Brain microvascular endothelial cell (primary cell): ENCODE measurements at regions not wholly inside any gene's neighbourhood (a gene's known extent, or its start where the extent isn't known, plus 50 kb on each side); places are given as distances from the start of the nearest gene placed in this dataset.

Experiments used
- DNase-seq: peaks from one replicate; pipeline ENCODE4 v3.0.0-alpha.2; 2020
- H3K27ac ChIP-seq: fragments of 250-450 bp; sonication (Bioruptor Pico); 2 replicates; pipeline ENCODE4 v1.5.1; 2020; ENCODE audit warnings: mild to moderate bottlenecking, moderate library complexity
- H3K27me3 ChIP-seq: fragments of 250-450 bp; sonication (Bioruptor Pico); replicated peaks from 2 replicates; pipeline ENCODE4 v1.5.1; 2020; ENCODE audit warnings: mild to moderate bottlenecking
- H3K36me3 ChIP-seq: fragments of 250-450 bp; sonication (Bioruptor Pico); replicated peaks from 2 replicates; pipeline ENCODE4 v1.5.1; 2020; ENCODE audit warnings: mild to moderate bottlenecking
- H3K4me3 ChIP-seq: 2 replicates; pipeline ENCODE4 v1.5.1; 2011; ENCODE audit warnings: low read depth, mild to moderate bottlenecking, control low read depth, low read length, moderate library complexity
- CTCF ChIP-seq: IDR thresholded peaks from 2 replicates; pipeline ENCODE4 v1.5.1; 2011; ENCODE audit warnings: low read depth, mild to moderate bottlenecking, moderate library complexity, low read length, control low read depth, inconsistent platforms; ENCODE audit errors: missing control alignments
- in situ Hi-C: cut with HindIII; loops from 2 replicates; pipeline ENCODE4 v1.10.0; 2017; ENCODE audit warnings: low sequenced_read_pairs, low pct_ligation_motif_present

DNA sequence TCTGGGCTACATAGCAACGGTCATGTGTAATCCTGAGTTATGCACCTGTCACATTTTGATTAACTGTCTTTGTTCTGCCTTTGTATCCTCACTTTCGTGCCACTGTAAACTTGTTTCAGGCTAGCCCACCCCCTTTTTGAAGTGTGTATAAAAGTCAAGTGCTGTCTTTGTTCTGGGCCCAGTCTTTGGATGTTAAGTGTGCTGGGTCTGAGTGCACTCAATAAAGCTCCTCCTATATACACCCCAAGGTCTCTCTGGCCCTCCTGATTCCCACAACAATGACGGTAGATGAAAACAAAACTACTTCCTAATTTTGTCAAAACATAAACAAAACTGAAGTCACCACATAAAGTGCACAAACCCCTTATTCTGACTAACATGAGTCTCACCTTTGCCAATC, 633.4 kb downstream of the DSC3 start:
- Histone ChIP-seq H3K36me3 (no peaks in the 10 kb centered on the region), H3K4me3 (no peak overlapping the region), H3K27me3 (no peaks in the 10 kb centered on the region), H3K27ac (no peak overlapping the region)
- no peak for DNase-seq
- TF ChIP-seq CTCF, result no peak
- in situ Hi-C loops, result no loop called here

- in situ Hi-C loops, result no loop called here
- no peak for DNase-seq
- no peak overlapping the region for H3K4me3 ChIP-seq
These were observed 635.8 kb downstream of the DSC3 start for GRCh38 chr18:30406728-30407127.

GRCh38 chr18:30405038-30405437, 637.5 kb downstream of the DSC3 start:
- Histone ChIP-seq H3K27ac (no peak overlapping the region), H3K4me3 (no peak overlapping the region), H3K27me3 (no peaks in the 10 kb centered on the region), H3K36me3 (no peaks in the 10 kb centered on the region)
- in situ Hi-C loops, result no loop called here
- no peak for DNase-seq
- TF ChIP-seq CTCF, result no peak

More at GRCh38 chr18:30406728-30407127, 635.8 kb downstream of the DSC3 start:
- TF ChIP-seq CTCF, result no peak
- H3K27me3 ChIP-seq, result no peaks in the 10 kb centered on the region
- H3K27ac ChIP-seq, result no peak overlapping the region
- no peaks in the 10 kb centered on the region for H3K36me3 ChIP-seq

- Histone ChIP-seq H3K27ac (no peak overlapping the region), H3K36me3 (no peaks in the 10 kb centered on the region), H3K4me3 (no peak overlapping the region), H3K27me3 (no peaks in the 10 kb centered on the region)
- no peak for TF ChIP-seq CTCF
- DNase-seq, result no peak
- in situ Hi-C loops, result no loop called here
These were observed 638.1 kb downstream of the DSC3 start for GRCh38 chr18:30404422-30404821.

- TF ChIP-seq CTCF, result no peak
- Histone ChIP-seq H3K4me3 (no peak overlapping the region), H3K27me3 (no peaks in the 10 kb centered on the region), H3K36me3 (no peaks in the 10 kb centered on the region), H3K27ac (no peak overlapping the region)
- no peak for DNase-seq
- in situ Hi-C loops, result no loop called here
These were observed 639.3 kb downstream of the DSC3 start for GRCh38 chr18:30403278-30403677.

DNA sequence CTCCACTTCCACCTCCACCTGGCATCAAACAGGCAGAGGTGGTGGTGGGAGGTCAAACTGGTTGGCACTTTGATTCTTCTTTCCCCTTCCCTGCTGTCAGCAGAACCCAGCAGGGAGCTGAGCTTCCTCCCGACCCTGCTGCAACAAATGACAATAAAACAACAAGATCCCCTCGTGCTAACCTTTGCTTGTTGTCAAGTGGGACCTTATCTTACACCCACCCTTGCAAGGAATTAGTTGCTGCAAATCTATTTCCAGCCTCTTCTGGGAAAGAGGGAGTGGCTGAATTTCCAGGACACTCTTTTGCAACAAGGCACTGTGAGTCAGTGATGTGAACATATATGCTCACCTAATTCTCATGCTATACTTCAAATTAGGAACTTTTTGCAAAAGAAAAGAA, 655.1 kb downstream of the DSC3 start:
- in situ Hi-C loops, result no loop called here
- no peak overlapping the region for H3K27ac ChIP-seq
- no peaks in the 10 kb centered on the region for H3K36me3 ChIP-seq
- H3K27me3 ChIP-seq, result no peaks in the 10 kb centered on the region
- no peak for DNase-seq
- TF ChIP-seq CTCF, result no peak
- no peak overlapping the region for H3K4me3 ChIP-seq
